H9 (cell line): ENCODE measurements at regions not wholly inside any gene's neighbourhood (a gene's known extent, or its start where the extent isn't known, plus 50 kb on each side); places are given as distances from the start of the nearest gene placed in this dataset.

Experiments used
- DNase-seq: peaks from one replicate; pipeline ENCODE4 v3.0.0-alpha.2; 2017
- H2AFZ ChIP-seq: one replicate; pipeline ENCODE4 v1.6.1; 2013; ENCODE audit warnings: mild to moderate bottlenecking, low read length, control low read depth, moderate library complexity
- H2AK5ac ChIP-seq: 2 replicates; pipeline ENCODE4 v1.6.1; 2013; ENCODE audit warnings: low read length, control low read depth, mixed read lengths; ENCODE audit not compliant: insufficient read length
- H2BK120ac ChIP-seq: one replicate; pipeline ENCODE4 v1.6.1; 2013; ENCODE audit warnings: low read depth, mild to moderate bottlenecking, low read length, control low read depth, inconsistent platforms; ENCODE audit not compliant: poor library complexity, severe bottlenecking
- H2BK12ac ChIP-seq: 2 replicates; pipeline ENCODE4 v1.6.1; 2013; ENCODE audit warnings: low read length, control low read depth, mixed read lengths, low read depth; ENCODE audit not compliant: insufficient read length
- H2BK15ac ChIP-seq: 2 replicates; pipeline ENCODE4 v1.6.1; 2013; ENCODE audit warnings: low read depth, low read length, control low read depth
- H2BK20ac ChIP-seq: one replicate; pipeline ENCODE4 v1.6.1; 2013; ENCODE audit warnings: low read depth, mild to moderate bottlenecking, low read length, control low read depth, inconsistent platforms; ENCODE audit not compliant: poor library complexity, severe bottlenecking
- H2BK5ac ChIP-seq: 2 replicates; pipeline ENCODE4 v1.6.1; 2013; ENCODE audit warnings: low read length, control low read depth, mixed read lengths; ENCODE audit not compliant: insufficient read length
- H3K14ac ChIP-seq: 2 replicates; pipeline ENCODE4 v1.6.1; 2013; ENCODE audit warnings: low read length, control low read depth; ENCODE audit not compliant: insufficient read depth
- H3K18ac ChIP-seq: 2 replicates; pipeline ENCODE4 v1.6.1; 2013; ENCODE audit warnings: low read depth, mild to moderate bottlenecking, mixed read lengths, low read length, control low read depth; ENCODE audit not compliant: insufficient read length
- H3K23ac ChIP-seq: 2 replicates; pipeline ENCODE4 v1.6.1; 2013; ENCODE audit warnings: low read length, control low read depth, mixed read lengths, low read depth; ENCODE audit not compliant: insufficient read length
- H3K23me2 ChIP-seq: 2 replicates; pipeline ENCODE4 v1.6.1; 2013; ENCODE audit warnings: low read depth, mild to moderate bottlenecking, mixed read lengths, low read length, control low read depth; ENCODE audit not compliant: insufficient read length, poor library complexity, severe bottlenecking
- H3K27ac ChIP-seq: 2 replicates; pipeline ENCODE4 v1.5.1; 2013; ENCODE audit warnings: low read length, control low read depth, mixed read lengths, low read depth; ENCODE audit not compliant: insufficient read length
- H3K27me3 ChIP-seq: 2 replicates; pipeline ENCODE4 v1.6.1; 2013; ENCODE audit warnings: low read length, control low read depth, inconsistent platforms; ENCODE audit not compliant: insufficient read depth
- H3K4ac ChIP-seq: 2 replicates; pipeline ENCODE4 v1.6.1; 2013; ENCODE audit warnings: low read depth, mild to moderate bottlenecking, control low read depth, inconsistent platforms, low read length, moderate library complexity
- H3K4me1 ChIP-seq: 2 replicates; pipeline ENCODE4 v1.6.1; 2013; ENCODE audit warnings: low read length, control low read depth, inconsistent platforms; ENCODE audit not compliant: insufficient read depth
- H3K4me2 ChIP-seq: 2 replicates; pipeline ENCODE4 v1.6.1; 2013; ENCODE audit warnings: low read length, control low read depth, mixed read lengths; ENCODE audit not compliant: insufficient read length, insufficient read depth
- H3K56ac ChIP-seq: 2 replicates; pipeline ENCODE4 v1.6.1; 2013; ENCODE audit warnings: low read depth, mild to moderate bottlenecking, mixed read lengths, low read length, control low read depth; ENCODE audit not compliant: insufficient read length
- H3K79me1 ChIP-seq: 2 replicates; pipeline ENCODE4 v1.6.1; 2013; ENCODE audit warnings: low read depth, mild to moderate bottlenecking, moderate library complexity, low read length, control low read depth, inconsistent platforms; ENCODE audit not compliant: insufficient read depth, poor library complexity, severe bottlenecking
- H3K79me2 ChIP-seq: 2 replicates; pipeline ENCODE4 v1.6.1; 2013; ENCODE audit warnings: low read length, control low read depth, inconsistent platforms; ENCODE audit not compliant: insufficient read depth
- H3K9ac ChIP-seq: 2 replicates; pipeline ENCODE4 v1.6.1; 2013; ENCODE audit warnings: low read length, control low read depth, mixed read lengths; ENCODE audit not compliant: insufficient read length; ENCODE audit errors: extremely low read depth
- H3K9me3 ChIP-seq: one replicate; pipeline ENCODE4 v1.6.1; 2013; ENCODE audit warnings: low read depth, low read length, inconsistent platforms; ENCODE audit not compliant: control insufficient read depth
- H3T11ph ChIP-seq: one replicate; pipeline ENCODE4 v1.6.1; 2013; ENCODE audit warnings: mild to moderate bottlenecking, low read length, control low read depth, inconsistent platforms
- H4K20me1 ChIP-seq: one replicate; pipeline ENCODE4 v1.6.1; 2013; ENCODE audit not compliant: control insufficient read depth, insufficient read length, insufficient read depth
- H4K5ac ChIP-seq: 2 replicates; pipeline ENCODE4 v1.6.1; 2013; ENCODE audit warnings: low read depth, mild to moderate bottlenecking, mixed read lengths, low read length, control low read depth; ENCODE audit not compliant: insufficient read length
- H4K8ac ChIP-seq: replicated peaks from 2 replicates; pipeline ENCODE4 v1.6.1; 2013; ENCODE audit warnings: low read length, control low read depth, mixed read lengths, low read depth; ENCODE audit not compliant: insufficient read length
- H4K91ac ChIP-seq: 2 replicates; pipeline ENCODE4 v1.6.1; 2013; ENCODE audit warnings: low read depth, mild to moderate bottlenecking, moderate library complexity, mixed read lengths, low read length, control low read depth; ENCODE audit not compliant: insufficient read length
- H3K27ac Mint-ChIP-seq, 3 experiments: 2 replicates in 2 of 3; 3 replicates in 1 of 3; pipeline ENCODE4 v1.8.0; 2020 to 2021; ENCODE audit warnings: mixed read lengths in 3 of 3, mild to moderate bottlenecking in 1 of 3, moderate library complexity in 1 of 3
- H3K27me3 Mint-ChIP-seq: 2 replicates; pipeline ENCODE4 v1.8.0; 2021; ENCODE audit warnings: low read depth, mild to moderate bottlenecking, moderate library complexity, mixed read lengths
- H3K36me3 Mint-ChIP-seq, 3 experiments: 2 replicates in 2 of 3; 3 replicates in 1 of 3; pipeline ENCODE4 v1.8.0; 2020 to 2021; ENCODE audit warnings: low read depth in 3 of 3, mixed read lengths in 3 of 3; ENCODE audit not compliant: insufficient read depth in 1 of 3
- H3K4me1 Mint-ChIP-seq, 2 experiments: 2 replicates each; pipeline ENCODE4 v1.8.0; 2020; ENCODE audit warnings: mixed read lengths in 2 of 2
- H3K4me3 Mint-ChIP-seq, 2 experiments: 2 replicates in 1 of 2; 3 replicates in 1 of 2; pipeline ENCODE4 v1.8.0; 2020 to 2021; ENCODE audit warnings: mild to moderate bottlenecking in 2 of 2, mixed read lengths in 2 of 2, moderate library complexity in 1 of 2
- H3K9me3 Mint-ChIP-seq, 2 experiments: 2 replicates in 1 of 2; 3 replicates in 1 of 2; pipeline ENCODE4 v1.8.0; 2020; ENCODE audit warnings: mild to moderate bottlenecking in 2 of 2, mixed read lengths in 2 of 2, moderate library complexity in 1 of 2
- WGBS: extraction: QIAGEN DNeasy Blood & Tissue Kit; methylation state at CpG from one replicate; pipeline ENCODE4 v1.1.7; 2013; ENCODE audit warnings: missing lambda C conversion rate, low lambda C conversion rate, mixed read lengths; ENCODE audit not compliant: insufficient read length; ENCODE audit errors: extremely low coverage; 5-methylcytosine and 5-hydroxymethylcytosine counted together
- TF ChIP-seq, protein P1 (sequence below): fragments of 200-600 bp; sonication (generic); conservative IDR thresholded peaks from 3 replicates; pipeline ENCODE4 v1.8.0; 2021; ENCODE audit warnings: antibody characterized with exemption, mild to moderate bottlenecking

DNA sequence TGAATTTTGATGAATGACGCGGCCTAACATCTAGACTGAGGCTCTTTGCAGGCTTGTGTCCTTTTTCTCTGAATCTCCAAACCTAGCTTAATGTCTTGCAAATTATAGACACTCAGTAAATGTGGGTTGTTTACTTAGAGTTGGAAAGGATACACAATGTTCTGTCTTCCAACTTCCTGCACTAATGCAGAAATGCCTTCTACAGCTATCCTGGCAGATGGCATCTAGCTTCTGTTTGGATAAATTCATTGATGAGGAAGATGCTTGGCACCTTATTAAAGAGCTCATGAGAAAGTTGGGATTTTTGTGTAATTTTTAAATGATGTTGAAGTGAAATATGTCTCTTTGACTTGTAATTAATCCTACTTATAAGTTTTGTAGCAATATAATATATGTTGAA lies 1822.2 kb downstream of the MAT2B start:
- Histone ChIP-seq H2BK12ac (no peak overlapping the region), H3K79me1 (no peaks in the 10 kb centered on the region), H2BK120ac (no peak overlapping the region), H3K27me3 (no peaks in the 10 kb centered on the region), H3K27ac (no peak overlapping the region), H4K91ac (no peak overlapping the region), H2AK5ac (no peak overlapping the region), H2BK15ac (no peak overlapping the region), H3T11ph (no peak overlapping the region), H3K4me1 (no peaks in the 10 kb centered on the region), H2AFZ (no peak overlapping the region), H2BK5ac (no peak overlapping the region), H3K56ac (no peak overlapping the region), H3K9me3 (no peaks in the 10 kb centered on the region), H3K4me2 (no peak overlapping the region), H3K23me2 (no peaks in the 10 kb centered on the region), H3K9ac (no peak overlapping the region), H4K5ac (no peak overlapping the region), H3K18ac (no peak overlapping the region), H3K14ac (no peak overlapping the region), H2BK20ac (no peak overlapping the region), H4K20me1 (no peaks in the 10 kb centered on the region), H4K8ac (no peak overlapping the region), H3K4ac (no peak overlapping the region), H3K79me2 (no peaks in the 10 kb centered on the region), H3K23ac (no peak overlapping the region)
- Mint-ChIP-seq H3K9me3 (no peaks in the 10 kb centered on the region), H3K27ac (no peak overlapping the region), H3K27me3 (no peaks in the 10 kb centered on the region), H3K4me1 (peaks cover 15 to 17% of the 10 kb centered on the region in 2 experiments), H3K36me3 (no peaks in the 10 kb centered on the region; a peak in 1 of 7 replicates), H3K4me3 (no peak overlapping the region)
- TF ChIP-seq, protein P1, sequence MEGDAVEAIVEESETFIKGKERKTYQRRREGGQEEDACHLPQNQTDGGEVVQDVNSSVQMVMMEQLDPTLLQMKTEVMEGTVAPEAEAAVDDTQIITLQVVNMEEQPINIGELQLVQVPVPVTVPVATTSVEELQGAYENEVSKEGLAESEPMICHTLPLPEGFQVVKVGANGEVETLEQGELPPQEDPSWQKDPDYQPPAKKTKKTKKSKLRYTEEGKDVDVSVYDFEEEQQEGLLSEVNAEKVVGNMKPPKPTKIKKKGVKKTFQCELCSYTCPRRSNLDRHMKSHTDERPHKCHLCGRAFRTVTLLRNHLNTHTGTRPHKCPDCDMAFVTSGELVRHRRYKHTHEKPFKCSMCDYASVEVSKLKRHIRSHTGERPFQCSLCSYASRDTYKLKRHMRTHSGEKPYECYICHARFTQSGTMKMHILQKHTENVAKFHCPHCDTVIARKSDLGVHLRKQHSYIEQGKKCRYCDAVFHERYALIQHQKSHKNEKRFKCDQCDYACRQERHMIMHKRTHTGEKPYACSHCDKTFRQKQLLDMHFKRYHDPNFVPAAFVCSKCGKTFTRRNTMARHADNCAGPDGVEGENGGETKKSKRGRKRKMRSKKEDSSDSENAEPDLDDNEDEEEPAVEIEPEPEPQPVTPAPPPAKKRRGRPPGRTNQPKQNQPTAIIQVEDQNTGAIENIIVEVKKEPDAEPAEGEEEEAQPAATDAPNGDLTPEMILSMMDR = no peak
- no peak for DNase-seq
- WGBS = no CpG with 5 or more reads among the region's 2 CpGs
